Peyer's patch (tissue), 4 donors: ENCODE measurements at regions not wholly inside any gene's neighbourhood (a gene's known extent, or its start where the extent isn't known, plus 50 kb on each side); places are given as distances from the start of the nearest gene placed in this dataset.

Experiments used
- CTCF ChIP-seq, 6 experiments: fragments of 450-650 bp in 4 of 6; fragments of 200-600 bp in 2 of 6; sonication (generic) in 1 of 6; IDR thresholded peaks; one replicate each; pipeline ENCODE4 v1.5.1; 2017 to 2019; ENCODE audit warnings: antibody characterized with exemption in 6 of 6, mild to moderate bottlenecking in 3 of 6, moderate library complexity in 1 of 6
- POLR2A ChIP-seq, 2 donors: fragments of 450-650 bp; IDR thresholded peaks; one replicate each; pipeline ENCODE4 v1.5.1; 2017; ENCODE audit warnings: antibody characterized with exemption in 2 of 2, mild to moderate bottlenecking in 2 of 2, moderate library complexity in 2 of 2

- no peak for TF ChIP-seq CTCF (IDR thresholded peaks at IDR 0.05)
- TF ChIP-seq POLR2A (IDR thresholded peaks at IDR 0.05): no peak
These were observed 331.6 kb downstream of the CPS1 start for GRCh38 chr2:210888035-210888434.
